Naive thymus-derived CD8-positive, alpha-beta T cell (primary cell): ENCODE measurements at regions not wholly inside any gene's neighbourhood (a gene's known extent, or its start where the extent isn't known, plus 50 kb on each side); places are given as distances from the start of the nearest gene placed in this dataset.
"Not testable (repeated sequence)": the region's sequence is repeated elsewhere in the genome, so short reads cannot be mapped to it uniquely, and the experiment has no call there.

ENCODE experiments used
- ATAC-seq, 2 donors: fragments of 150-1000 bp; cut with Tn5 transposase in 1 of 2; sonication (Bioruptor Pico), chemical (Tn5 transposase) in 1 of 2; 1 replicate in 1 of 2; 2 replicates in 1 of 2; pipeline ENCODE4 v1.10.0; 2021; ENCODE audit warnings: mild to moderate bottlenecking in 2 of 2, moderate library complexity in 2 of 2
- POLR2A ChIA-PET: fragments of 350-600 bp; sonication (Branson Sonifier 250); formaldehyde crosslinking; loops from one replicate; lab custom pipeline; 2021; ENCODE audit warnings: antibody characterized with exemption; lab: Charles Lee
- DNase-seq, 10 donors: peaks; one replicate each; pipeline versions ENCODE4 v3.0.0 to v3.0.0-alpha.2; 2020 to 2022
- H3K27ac Mint-ChIP-seq, 10 donors: one replicate each; pipeline ENCODE4 v1.8.0; 2020 to 2022; ENCODE audit warnings: mild to moderate bottlenecking in 10 of 10, mixed read lengths in 10 of 10, moderate library complexity in 4 of 10, inconsistent platforms in 1 of 10
- H3K27me3 Mint-ChIP-seq, 5 donors: one replicate each; pipeline ENCODE4 v1.8.0; 2021 to 2022; ENCODE audit warnings: mixed read lengths in 5 of 5
- H3K36me3 Mint-ChIP-seq, 3 donors: one replicate each; pipeline ENCODE4 v1.8.0; 2020 to 2022; ENCODE audit warnings: mixed read lengths in 3 of 3, mild to moderate bottlenecking in 2 of 3, inconsistent platforms in 1 of 3
- H3K4me1 Mint-ChIP-seq, 4 donors: one replicate each; pipeline ENCODE4 v1.8.0; 2021 to 2022; ENCODE audit warnings: mixed read lengths in 4 of 4
- H3K4me3 Mint-ChIP-seq, 10 donors: one replicate each; pipeline ENCODE4 v1.8.0; 2020 to 2022; ENCODE audit warnings: mild to moderate bottlenecking in 10 of 10, mixed read lengths in 10 of 10, moderate library complexity in 6 of 10, inconsistent platforms in 1 of 10
- H3K9me3 Mint-ChIP-seq, 9 donors: one replicate each; pipeline ENCODE4 v1.8.0; 2020 to 2022; ENCODE audit warnings: mixed read lengths in 9 of 9, mild to moderate bottlenecking in 3 of 9, inconsistent platforms in 1 of 9, moderate library complexity in 1 of 9

DNA sequence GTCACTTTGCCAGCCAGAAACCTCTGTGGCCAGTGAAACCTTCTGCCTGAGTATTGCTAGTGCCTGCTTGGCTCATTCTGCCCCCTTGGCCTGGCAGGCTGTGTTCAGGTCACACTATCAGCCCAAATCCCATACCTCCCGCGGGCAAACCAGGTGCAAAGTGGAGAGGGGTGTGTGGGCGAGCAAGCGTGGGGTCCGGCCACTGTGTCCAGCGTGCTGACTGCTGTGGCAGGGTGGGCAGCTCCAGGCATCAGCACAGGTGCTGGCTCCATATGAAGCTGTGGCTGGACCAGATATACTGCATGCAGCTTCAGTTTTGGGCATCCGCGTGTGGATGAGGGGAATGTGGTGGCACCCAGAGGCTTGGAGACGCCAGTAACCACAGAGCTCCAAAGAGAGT is 576.5 kb upstream of the EDIL3 start:
- no peak overlapping the region for H3K27ac Mint-ChIP-seq
- no peaks in the 10 kb centered on the region for H3K27me3 Mint-ChIP-seq
- POLR2A ChIA-PET: no interaction called here
- no peaks in the 10 kb centered on the region for H3K36me3 Mint-ChIP-seq
- no peak overlapping the region for H3K4me3 Mint-ChIP-seq
- ATAC-seq (no peak), DNase-seq (no peak)
- no peaks in the 10 kb centered on the region for H3K4me1 Mint-ChIP-seq
- peaks cover 0 to 10% (median 0%) of the 10 kb centered on the region in 9 donors for H3K9me3 Mint-ChIP-seq

DNA sequence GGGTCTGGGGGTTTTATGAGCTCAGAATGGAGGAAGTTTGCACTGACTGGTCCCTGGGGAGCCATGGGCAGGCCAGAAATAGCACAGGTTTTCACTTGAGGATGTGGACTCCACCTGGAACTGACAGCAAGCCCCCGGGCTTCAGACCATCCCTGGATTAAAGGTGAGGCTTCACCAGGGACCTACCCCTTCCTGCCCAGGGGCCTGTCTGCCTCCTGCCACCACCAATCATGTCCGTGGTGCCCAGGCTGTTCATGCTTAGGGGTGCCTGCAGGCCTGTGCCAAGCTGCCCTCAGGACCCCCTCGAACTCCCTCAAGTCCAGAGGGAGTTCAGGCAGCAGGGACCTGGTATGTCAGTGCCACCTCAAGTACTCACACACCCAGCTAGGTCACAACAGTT is 577.2 kb upstream of the EDIL3 start:
- DNase-seq (no peak), ATAC-seq (no peak)
- Mint-ChIP-seq H3K9me3 (peaks cover 0 to 10% (median 0%) of the 10 kb centered on the region in 9 donors), H3K27me3 (no peaks in the 10 kb centered on the region), H3K36me3 (no peaks in the 10 kb centered on the region), H3K4me3 (no peak overlapping the region), H3K4me1 (no peaks in the 10 kb centered on the region), H3K27ac (no peak overlapping the region)
- POLR2A ChIA-PET: no interaction called here

- peaks cover 0 to 7% (median 0%) of the 10 kb centered on the region in 9 donors for H3K9me3 Mint-ChIP-seq
- no peaks in the 10 kb centered on the region for H3K4me1 Mint-ChIP-seq
- H3K36me3 Mint-ChIP-seq: no peaks in the 10 kb centered on the region
- POLR2A ChIA-PET: no interaction called here
- no peak for DNase-seq
- no peak overlapping the region for H3K4me3 Mint-ChIP-seq
- no peak for ATAC-seq
- H3K27ac Mint-ChIP-seq: no peak overlapping the region
- H3K27me3 Mint-ChIP-seq: no peaks in the 10 kb centered on the region
Measured at GRCh38 chr5:84983093-84983492, 598.4 kb upstream of the EDIL3 start.

GRCh38 chr5:84985148-84985547 is 600.5 kb upstream of the EDIL3 start:
- POLR2A ChIA-PET: no interaction called here
- Mint-ChIP-seq H3K36me3 (no peaks in the 10 kb centered on the region), H3K27ac (no peak overlapping the region), H3K4me3 (no peak overlapping the region), H3K9me3 (peaks cover 0 to 7% (median 0%) of the 10 kb centered on the region in 9 donors), H3K4me1 (no peaks in the 10 kb centered on the region), H3K27me3 (no peaks in the 10 kb centered on the region)
- ATAC-seq (no peak), DNase-seq (no peak)

DNA sequence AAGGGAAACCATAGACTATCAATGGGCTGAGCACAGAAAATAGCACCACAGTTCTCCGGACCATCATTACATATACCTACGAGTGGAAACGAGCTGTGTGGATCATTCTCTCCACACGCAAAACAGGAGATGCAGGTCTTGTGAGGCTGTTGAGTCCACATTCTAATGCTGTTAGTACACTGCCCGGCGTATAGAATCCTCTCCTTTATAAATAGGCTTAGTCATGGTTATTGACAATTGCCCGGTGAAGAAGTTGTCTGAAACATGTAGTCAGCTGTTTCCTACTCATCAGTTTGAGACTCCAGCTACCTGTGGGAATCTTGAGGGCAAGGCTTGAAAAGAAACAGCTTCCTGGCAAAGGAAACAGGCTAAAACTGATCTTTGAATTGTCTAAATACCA is 602.0 kb upstream of the EDIL3 start:
- H3K4me1 Mint-ChIP-seq: no peaks in the 10 kb centered on the region
- peaks cover 0 to 8% (median 0%) of the 10 kb centered on the region in 9 donors for H3K9me3 Mint-ChIP-seq
- DNase-seq (no peak), ATAC-seq (no peak)
- H3K27me3 Mint-ChIP-seq: no peaks in the 10 kb centered on the region
- H3K36me3 Mint-ChIP-seq: no peaks in the 10 kb centered on the region
- POLR2A ChIA-PET: no interaction called here
- no peak overlapping the region for H3K27ac Mint-ChIP-seq
- no peak overlapping the region for H3K4me3 Mint-ChIP-seq

DNA sequence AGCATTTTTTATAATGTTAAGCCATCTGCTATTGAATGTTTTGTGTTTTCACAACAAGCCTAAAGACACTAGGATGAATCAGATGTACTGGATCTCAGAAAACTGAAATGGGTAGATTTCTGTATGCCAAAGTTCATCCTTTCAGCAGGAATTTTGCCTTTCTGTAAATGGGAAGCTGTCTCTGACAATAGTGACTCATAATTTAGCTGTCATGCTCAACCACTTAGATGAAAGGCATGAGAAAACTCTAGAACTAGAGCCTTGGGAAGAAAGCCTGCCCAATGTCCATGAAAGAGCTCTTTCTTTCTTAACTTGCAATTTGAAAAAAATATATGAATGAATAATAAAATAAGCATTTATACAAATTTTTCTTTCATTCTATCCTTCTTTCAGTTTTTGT is 616.0 kb upstream of the EDIL3 start:
- POLR2A ChIA-PET: interaction anchor here (0.6 kb wide), 1 partner anchor 376 kb away, joined by 6 read pairs; no protein-coding TSS in a partner anchor
- H3K27ac Mint-ChIP-seq: no peak overlapping the region
- H3K36me3 Mint-ChIP-seq: no peaks in the 10 kb centered on the region
- H3K4me1 Mint-ChIP-seq: no peaks in the 10 kb centered on the region
- H3K9me3 Mint-ChIP-seq: peaks cover 0 to 12% (median 3%) of the 10 kb centered on the region in 9 donors
- H3K27me3 Mint-ChIP-seq: no peaks in the 10 kb centered on the region
- DNase-seq: no peak
- H3K4me3 Mint-ChIP-seq: no peak overlapping the region
- ATAC-seq: no peak

- H3K9me3 Mint-ChIP-seq: peaks cover under 1 to 11% (median 3%) of the 10 kb centered on the region in 9 donors
- H3K4me3 Mint-ChIP-seq, H3K36me3 Mint-ChIP-seq, ATAC-seq, H3K27ac Mint-ChIP-seq, H3K4me1 Mint-ChIP-seq, POLR2A ChIA-PET, DNase-seq, H3K27me3 Mint-ChIP-seq: not testable (repeated sequence)
Measured at GRCh38 chr5:85002026-85002425, 617.3 kb upstream of the EDIL3 start.

- no peak for ATAC-seq
- H3K27ac Mint-ChIP-seq: no peak overlapping the region
- POLR2A ChIA-PET: no interaction called here
- no peak overlapping the region for H3K4me3 Mint-ChIP-seq
- no peaks in the 10 kb centered on the region for H3K36me3 Mint-ChIP-seq
- DNase-seq: no peak
- no peaks in the 10 kb centered on the region for H3K27me3 Mint-ChIP-seq
- H3K9me3 Mint-ChIP-seq: peaks cover 0 to 17% (median 2%) of the 10 kb centered on the region in 9 donors
- H3K4me1 Mint-ChIP-seq: no peaks in the 10 kb centered on the region
Measured at GRCh38 chr5:85010014-85010562, 625.4 kb upstream of the EDIL3 start.

DNA sequence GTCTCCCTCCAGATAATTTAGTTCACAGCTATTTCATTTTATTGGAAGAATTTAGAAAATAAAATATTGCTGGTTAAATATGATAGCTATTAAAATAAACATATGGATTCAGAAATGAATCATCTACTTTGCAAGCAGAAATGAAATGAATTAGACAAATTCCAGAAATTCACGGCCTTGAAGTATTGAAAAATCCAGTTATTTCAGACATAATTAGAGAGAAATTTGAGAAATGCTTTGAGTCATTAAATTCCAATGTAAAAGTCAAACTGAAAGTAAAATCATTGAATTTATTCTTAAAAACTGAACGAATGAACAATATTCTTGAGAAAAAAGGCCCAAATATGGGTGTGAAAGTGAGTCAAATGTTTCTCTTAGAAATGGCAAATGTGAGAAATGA is 632.6 kb upstream of the EDIL3 start:
- POLR2A ChIA-PET: no interaction called here
- DNase-seq (no peak), ATAC-seq (no peak)
- H3K9me3 Mint-ChIP-seq: peaks cover 0 to 24% (median 5%) of the 10 kb centered on the region in 9 donors
- H3K27ac Mint-ChIP-seq: no peak overlapping the region
- no peaks in the 10 kb centered on the region for H3K36me3 Mint-ChIP-seq
- no peaks in the 10 kb centered on the region for H3K27me3 Mint-ChIP-seq
- H3K4me3 Mint-ChIP-seq: no peak overlapping the region
- H3K4me1 Mint-ChIP-seq: no peaks in the 10 kb centered on the region

DNA sequence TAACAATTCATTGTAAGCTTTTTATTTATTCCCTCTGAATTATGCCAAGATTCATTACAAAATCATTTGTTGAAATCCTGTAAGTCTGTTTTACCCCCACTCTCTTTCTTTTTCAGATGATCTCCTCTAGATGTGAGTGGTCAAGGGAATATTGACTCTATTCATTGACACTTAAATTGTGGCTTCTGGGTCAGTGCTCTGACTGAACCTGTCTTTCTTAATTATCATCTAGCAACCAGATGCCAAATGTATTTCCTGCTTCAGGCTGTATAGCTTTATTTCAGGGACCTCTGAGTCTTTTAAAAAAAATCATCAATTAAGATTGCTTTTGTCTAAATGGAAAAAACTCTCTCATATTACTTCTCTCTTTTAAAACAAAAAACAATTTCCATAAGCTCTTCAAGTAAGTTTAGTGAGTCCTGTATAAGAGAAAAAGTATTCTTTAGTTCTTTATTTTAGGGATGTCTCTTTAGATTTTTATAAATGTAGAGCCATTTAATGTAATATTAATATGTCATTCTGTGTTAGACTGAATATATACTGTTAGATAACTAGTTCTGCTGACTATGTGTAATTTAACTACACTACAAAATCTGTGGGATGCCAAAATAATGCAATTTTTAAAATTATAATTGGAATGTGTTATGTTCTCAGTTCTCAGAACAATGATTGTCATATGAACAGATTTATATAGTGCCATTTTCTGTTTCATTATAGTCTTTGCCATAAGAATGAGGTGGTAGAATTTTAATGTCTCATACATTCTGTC is 645.8 kb upstream of the EDIL3 start:
- no peak for ATAC-seq
- H3K27me3 Mint-ChIP-seq: no peaks in the 10 kb centered on the region
- no peak overlapping the region for H3K27ac Mint-ChIP-seq
- no peaks in the 10 kb centered on the region for H3K36me3 Mint-ChIP-seq
- POLR2A ChIA-PET: no interaction called here
- peaks cover 0 to 13% (median 3%) of the 10 kb centered on the region in 9 donors for H3K9me3 Mint-ChIP-seq
- H3K4me3 Mint-ChIP-seq: no peak overlapping the region
- H3K4me1 Mint-ChIP-seq: no peaks in the 10 kb centered on the region
- DNase-seq: no peak

- no peak overlapping the region for H3K4me3 Mint-ChIP-seq
- peaks cover 0 to 2% (median 0%) of the 10 kb centered on the region in 5 donors for H3K27me3 Mint-ChIP-seq
- H3K27ac Mint-ChIP-seq: no peak overlapping the region
- no peaks in the 10 kb centered on the region for H3K36me3 Mint-ChIP-seq
- H3K9me3 Mint-ChIP-seq: peaks cover 0 to 9% (median 2%) of the 10 kb centered on the region in 9 donors
- DNase-seq: no peak
- POLR2A ChIA-PET: no interaction called here
- no peak for ATAC-seq
- no peaks in the 10 kb centered on the region for H3K4me1 Mint-ChIP-seq
Measured at GRCh38 chr5:85049020-85049419, 664.3 kb upstream of the EDIL3 start.

- DNase-seq: no peak
- H3K27ac Mint-ChIP-seq: no peak overlapping the region
- no peaks in the 10 kb centered on the region for H3K36me3 Mint-ChIP-seq
- ATAC-seq: no peak
- no peak overlapping the region for H3K4me3 Mint-ChIP-seq
- POLR2A ChIA-PET: no interaction called here
- H3K4me1 Mint-ChIP-seq: no peaks in the 10 kb centered on the region
- H3K27me3 Mint-ChIP-seq: no peaks in the 10 kb centered on the region
- peaks cover 0 to 12% (median 0%) of the 10 kb centered on the region in 9 donors for H3K9me3 Mint-ChIP-seq
Measured at GRCh38 chr5:85052826-85053225, 668.1 kb upstream of the EDIL3 start.

GRCh38 chr5:85069659-85070640 is 685.3 kb upstream of the EDIL3 start:
- ATAC-seq (no peak), DNase-seq (no peak)
- POLR2A ChIA-PET: no interaction called here
- H3K36me3 Mint-ChIP-seq: no peaks in the 10 kb centered on the region
- H3K4me1 Mint-ChIP-seq: no peaks in the 10 kb centered on the region
- H3K4me3 Mint-ChIP-seq: no peak overlapping the region
- no peak overlapping the region for H3K27ac Mint-ChIP-seq
- no peaks in the 10 kb centered on the region for H3K27me3 Mint-ChIP-seq
- peaks cover 0 to 6% (median 0%) of the 10 kb centered on the region in 9 donors for H3K9me3 Mint-ChIP-seq
